ENCODE measurements at regions not wholly inside any gene's neighbourhood (a gene's known extent, or its start where the extent isn't known, plus 50 kb on each side); places are given as distances from the start of the nearest gene placed in this dataset.

GRCh38 chr14:22334627-22335026 is 254.4 kb downstream of the DAD1 start:
- no peak for TF ChIP-seq EZH2phosphoT487 (IDR thresholded peaks at IDR 0.05; ENCODE audit: borderline replicate concordance, low read length)
- no peak for TF ChIP-seq EZH2 (IDR thresholded peaks at IDR 0.05; ENCODE audit: low read length, unreplicated experiment)
- no peak for TF ChIP-seq CTCF (conservative IDR thresholded peaks at IDR 0.05; ENCODE audit: low read depth, low read length)
- H3K27ac ChIP-seq (ENCODE audit: low read length): peak overlapping the region; percentile 90
- POLR2A ChIA-PET (ENCODE audit: unreplicated experiment): interaction anchor here (0.6 kb wide), 1 partner anchor 114 kb away, joined by 5 read pairs; no protein-coding TSS in a partner anchor
- no TSS peak for BruUV-seq (replicated peaks)
- H3K36me3 ChIP-seq (ENCODE audit: low read depth, low read length): no peaks in the 10 kb centered on the region
- peak; percentile 71 for DNase-seq
- CTCF ChIA-PET: interaction anchor here (0.6 to 1.9 kb wide), 6 partner anchors 14 to 109 kb away, joined by 3 to 11 read pairs (median 6); no protein-coding TSS in a partner anchor
- H3K9ac ChIP-seq (ENCODE audit: low read length): peak overlapping the region; percentile 47
- peak overlapping the region; percentile 62 for H3K4me3 ChIP-seq (ENCODE audit: low read length)
- no peaks in the 10 kb centered on the region for H3K79me2 ChIP-seq (ENCODE audit: low read length)
- no peaks in the 10 kb centered on the region for H3K27me3 ChIP-seq (ENCODE audit: low read length)
- H3K4me2 ChIP-seq (ENCODE audit: low read length): peak overlapping the region; percentile 86
- peaks cover 31% of the 10 kb centered on the region for H3K4me1 ChIP-seq (ENCODE audit: insufficient read depth, low read length)
- peaks cover 11% of the 10 kb centered on the region for H3F3A ChIP-seq (ENCODE audit: low read length, unreplicated experiment)
- intact Hi-C loops (cut with micrococcal nuclease): loop anchor here (1.0 kb wide), 2 partner anchors 36 to 41 kb away; no protein-coding TSS in a partner anchor
- no peaks in the 10 kb centered on the region for H3K9me2 ChIP-seq (replicated peaks; ENCODE audit: low read length)
- peaks cover 5% of the 10 kb centered on the region; the same call in 1 of the 2 replicates for H3K9me3 ChIP-seq (ENCODE audit: low read length)
- peak overlapping the region; percentile 62 for H2AFZ ChIP-seq (ENCODE audit: low read length)
- no peaks in the 10 kb centered on the region for H4K20me1 ChIP-seq (ENCODE audit: low read length)
- ATAC-seq: peak; percentile 84

DNA sequence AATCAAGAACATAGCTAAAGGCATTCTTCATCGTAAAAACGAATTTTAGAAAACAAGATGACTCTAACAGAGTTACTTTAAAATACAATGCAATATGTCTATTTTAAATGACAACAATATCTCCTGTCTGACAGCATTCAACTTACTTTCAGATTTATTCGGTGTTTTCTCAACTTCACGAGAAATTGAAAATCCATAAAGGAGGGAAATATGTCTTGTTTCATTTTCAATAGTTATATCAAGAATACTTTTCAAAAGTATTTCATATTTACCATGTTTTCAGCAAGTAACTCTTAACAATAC is 254.8 kb downstream of the DAD1 start:
- peak overlapping the region; percentile 90 for H3K27ac ChIP-seq (ENCODE audit: low read length)
- DNase-seq (no peak), ATAC-seq (no peak)
- H3F3A ChIP-seq (ENCODE audit: low read length, unreplicated experiment): peaks cover 11% of the 10 kb centered on the region
- no peaks in the 10 kb centered on the region for H3K79me2 ChIP-seq (ENCODE audit: low read length)
- H3K9me3 ChIP-seq (ENCODE audit: low read length): peaks cover 5% of the 10 kb centered on the region; the same call in 1 of the 2 replicates
- no peaks in the 10 kb centered on the region for H3K27me3 ChIP-seq (ENCODE audit: low read length)
- intact Hi-C loops (cut with micrococcal nuclease): loop anchor here (1.0 kb wide), 2 partner anchors 36 to 41 kb away; no protein-coding TSS in a partner anchor
- H3K9me2 ChIP-seq (replicated peaks; ENCODE audit: low read length): no peaks in the 10 kb centered on the region
- POLR2A ChIA-PET (ENCODE audit: unreplicated experiment): interaction anchor here (0.6 kb wide), 1 partner anchor 114 kb away, joined by 5 read pairs; no protein-coding TSS in a partner anchor
- peak overlapping the region; percentile 62 for H2AFZ ChIP-seq (ENCODE audit: low read length)
- H4K20me1 ChIP-seq (ENCODE audit: low read length): no peaks in the 10 kb centered on the region
- peak overlapping the region; percentile 47 for H3K9ac ChIP-seq (ENCODE audit: low read length)
- peak overlapping the region; percentile 86 for H3K4me2 ChIP-seq (ENCODE audit: low read length)
- TF ChIP-seq EZH2phosphoT487 (IDR thresholded peaks at IDR 0.05; ENCODE audit: borderline replicate concordance, low read length) (no peak), CTCF (conservative IDR thresholded peaks at IDR 0.05; ENCODE audit: low read depth, low read length) (no peak), EZH2 (IDR thresholded peaks at IDR 0.05; ENCODE audit: low read length, unreplicated experiment) (no peak)
- H3K4me1 ChIP-seq (ENCODE audit: insufficient read depth, low read length): peaks cover 31% of the 10 kb centered on the region
- peak overlapping the region; percentile 62 for H3K4me3 ChIP-seq (ENCODE audit: low read length)
- no peaks in the 10 kb centered on the region for H3K36me3 ChIP-seq (ENCODE audit: low read depth, low read length)
- CTCF ChIA-PET: interaction anchor here (0.6 to 1.9 kb wide), 6 partner anchors 14 to 113 kb away, joined by 3 to 11 read pairs (median 5); no protein-coding TSS in a partner anchor
- no TSS peak for BruUV-seq (replicated peaks)
